Stimulated activated CD4-positive, alpha-beta T cell treated with anti-CD3 and anti-CD28 coated beads, Interleukin-12 subunit alpha, Interleukin-12 subunit beta, amount 100 ng/mL, for 24 hours (primary cell): ENCODE measurements at regions not wholly inside any gene's neighbourhood (a gene's known extent, or its start where the extent isn't known, plus 50 kb on each side); places are given as distances from the start of the nearest gene placed in this dataset.
A peak's percentile ranks its signal among the peaks of the same experiment; 100 is the strongest.

ENCODE experiments used
- DNase-seq, 2 experiments: peaks; one replicate each; pipeline ENCODE4 v3.0.0-alpha.2; 2020; ENCODE audit warnings: low read depth in 2 of 2

- DNase-seq, result no peak
These were observed 82.8 kb upstream of the HAAO start for GRCh38 chr2:42874949-42875801.

DNA sequence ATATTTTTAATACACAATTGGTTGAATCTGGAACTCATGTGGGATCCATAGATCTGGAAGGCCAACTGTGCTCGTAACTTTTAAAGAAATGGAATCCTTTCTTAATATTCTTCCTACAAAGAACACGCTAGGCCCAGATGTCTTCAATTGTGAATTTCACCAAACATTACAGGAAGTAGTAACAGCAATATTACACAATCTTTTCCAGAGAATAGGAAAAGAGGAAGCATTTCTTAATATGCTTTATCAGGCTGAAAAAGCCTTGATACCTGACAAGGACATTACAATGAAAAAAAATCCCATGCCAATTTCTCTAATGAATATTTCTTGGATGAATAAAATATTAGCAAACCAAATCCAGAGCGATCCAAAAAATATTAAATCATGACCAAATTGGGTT is 80.3 kb upstream of the HAAO start:
- DNase-seq, result no peak

DNA sequence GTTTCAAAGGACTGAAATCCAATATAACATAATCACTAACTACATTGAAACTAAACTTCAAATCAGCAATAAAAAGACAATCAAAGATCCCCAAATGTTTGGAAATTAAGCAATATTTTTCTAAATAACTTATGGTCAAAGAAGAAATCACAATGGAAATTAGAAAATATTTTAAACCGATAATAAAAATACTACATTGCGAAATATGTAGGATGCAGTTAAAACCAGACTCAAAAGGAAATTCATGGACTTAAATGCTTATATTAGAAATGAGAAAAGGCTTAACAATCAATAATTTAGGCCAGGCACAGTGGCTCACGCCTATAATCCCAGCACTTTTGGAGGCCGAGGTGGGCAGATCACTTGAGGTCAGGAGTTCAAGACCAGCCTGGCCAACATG is 79.0 kb upstream of the HAAO start:
- DNase-seq, result no peak

GRCh38 chr2:42868874-42869273 is 76.5 kb upstream of the HAAO start:
- DNase-seq, result no peak

DNA sequence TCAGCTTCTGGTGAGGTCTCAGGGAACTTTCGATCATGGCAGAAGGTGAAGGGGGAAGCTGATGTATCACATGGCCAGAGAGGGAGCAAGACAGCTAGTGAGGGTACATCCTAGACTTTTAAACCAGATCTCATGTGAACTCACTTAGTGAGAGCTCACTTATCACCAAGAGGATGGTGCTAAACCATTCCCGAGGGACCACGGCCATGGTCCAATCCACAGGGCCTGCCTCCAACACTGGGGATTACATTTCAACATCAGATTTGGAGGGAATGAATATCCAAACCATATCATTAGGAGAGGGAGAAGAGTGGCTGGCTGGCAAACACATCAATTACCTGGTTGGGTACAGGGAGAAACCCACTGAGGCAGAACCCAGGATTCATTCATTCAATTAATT is 75.7 kb upstream of the HAAO start:
- no peak for DNase-seq

DNA sequence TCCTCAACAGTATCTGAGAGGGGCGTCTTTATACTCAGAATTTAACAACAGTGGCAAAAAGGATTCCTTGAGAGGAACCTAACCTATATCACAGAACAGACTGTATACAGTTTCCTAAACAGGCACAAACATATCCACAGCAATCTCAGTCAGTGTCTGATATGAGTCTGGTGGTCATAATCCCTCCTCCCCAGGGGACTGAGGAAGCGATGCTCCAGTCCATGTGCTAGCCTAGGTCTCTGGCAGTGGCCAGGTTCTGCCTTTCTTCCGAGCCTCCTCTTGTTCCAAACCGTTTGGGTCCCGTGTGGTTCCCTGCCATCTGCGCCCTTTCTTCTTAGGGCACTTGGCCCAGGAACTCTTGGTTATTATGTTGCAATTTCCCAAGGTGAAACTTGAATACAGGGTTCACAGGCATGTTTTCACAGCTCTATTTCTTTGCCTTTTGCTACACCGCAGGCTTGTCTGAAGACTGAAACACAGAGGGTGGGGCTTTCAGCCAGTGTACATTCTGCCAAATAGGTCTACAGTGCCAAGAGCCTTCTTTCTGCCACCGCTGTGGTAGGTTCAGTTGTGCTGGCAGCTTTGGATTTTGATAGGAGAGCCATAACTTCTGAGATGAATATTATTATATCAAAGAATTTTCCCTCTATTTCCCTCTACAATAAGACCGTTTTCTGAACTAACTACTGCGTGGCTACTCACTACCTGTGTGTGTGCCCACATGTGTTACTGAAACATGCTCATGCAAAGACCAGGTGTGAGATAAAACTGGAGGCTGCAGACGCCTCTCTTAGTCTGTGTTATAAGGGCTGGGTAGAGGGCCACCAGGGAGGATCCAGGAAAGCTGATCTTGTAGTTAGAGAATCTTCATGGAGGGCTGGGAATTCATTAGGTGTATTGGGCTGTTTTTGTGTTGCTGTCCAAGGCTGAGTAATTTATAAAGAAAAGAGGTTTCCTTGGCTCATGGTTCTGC is 75.0 kb upstream of the HAAO start:
- no peak for DNase-seq

DNA sequence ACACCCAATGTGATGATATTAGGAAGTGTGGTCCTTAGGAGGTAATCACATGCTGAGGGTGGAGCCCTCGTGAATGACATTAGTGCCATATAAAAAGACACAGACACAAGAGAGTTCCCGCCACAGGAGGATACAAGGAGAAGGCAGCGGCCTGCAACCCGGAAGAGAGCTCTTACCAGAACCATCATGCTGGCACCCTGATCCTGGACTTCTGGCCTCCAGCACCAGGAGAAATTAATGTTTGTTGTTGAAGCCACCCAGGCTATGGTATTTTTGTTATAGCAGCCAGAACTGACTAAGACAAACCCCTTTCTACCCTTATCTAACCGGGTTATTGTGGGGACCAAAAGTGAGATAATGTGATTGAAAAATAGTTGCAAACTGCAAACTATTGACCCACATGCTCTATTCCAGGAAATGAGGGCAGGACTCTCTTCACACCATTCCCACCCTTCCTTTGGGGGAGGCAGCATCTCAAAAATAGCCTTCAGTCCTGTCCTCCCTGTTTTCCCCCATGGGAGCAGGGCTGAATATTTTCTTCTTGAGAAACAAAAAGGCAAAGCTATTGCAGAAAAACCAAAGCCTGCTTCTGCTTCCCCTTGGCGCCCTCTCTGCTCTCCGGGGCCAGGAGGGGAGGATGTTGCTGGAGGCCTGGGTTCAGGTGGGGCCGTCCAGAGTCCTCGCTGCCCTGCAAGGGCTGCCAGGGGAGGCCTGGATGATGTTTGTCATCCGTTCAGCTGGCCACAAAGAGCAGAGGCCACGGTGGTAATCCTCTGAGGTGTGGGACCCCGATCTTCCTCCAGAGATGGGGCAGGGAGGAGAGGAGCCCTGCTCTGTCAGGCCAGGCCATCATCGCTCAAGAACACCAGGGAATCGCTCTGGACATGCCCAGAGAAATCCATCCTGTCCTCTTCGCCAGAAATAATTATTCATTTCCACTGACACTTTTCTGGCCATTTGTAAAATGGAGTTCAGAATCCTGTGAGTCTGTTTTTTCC is 73.8 kb upstream of the HAAO start:
- no peak for DNase-seq

GRCh38 chr2:42864641-42865280 is 72.4 kb upstream of the HAAO start:
- DNase-seq, result no peak

DNA sequence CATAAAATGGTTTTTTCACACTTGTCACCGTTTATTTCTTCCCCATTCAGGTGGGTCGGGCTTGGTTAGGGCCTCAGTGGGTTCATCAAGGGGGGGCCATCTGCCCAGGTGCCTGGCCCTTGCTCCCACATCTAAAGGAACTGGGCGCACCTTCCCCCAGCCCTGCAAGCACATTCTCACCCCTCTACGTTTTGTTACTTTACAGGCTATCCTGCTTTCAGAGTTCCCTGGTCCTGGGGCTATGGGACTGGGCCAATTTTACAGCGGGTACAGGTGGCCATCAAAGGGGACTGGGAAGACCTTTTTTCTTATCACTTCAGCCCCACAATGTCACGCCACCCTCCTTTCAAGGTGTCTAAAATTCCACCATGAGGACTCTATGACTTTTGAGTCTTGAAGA is 71.8 kb upstream of the HAAO start:
- DNase-seq, result no peak

- no peak for DNase-seq
These were observed 71.4 kb upstream of the HAAO start for GRCh38 chr2:42863751-42864150.

- no peak for DNase-seq
These were observed 70.9 kb upstream of the HAAO start for GRCh38 chr2:42863320-42863719.

DNA sequence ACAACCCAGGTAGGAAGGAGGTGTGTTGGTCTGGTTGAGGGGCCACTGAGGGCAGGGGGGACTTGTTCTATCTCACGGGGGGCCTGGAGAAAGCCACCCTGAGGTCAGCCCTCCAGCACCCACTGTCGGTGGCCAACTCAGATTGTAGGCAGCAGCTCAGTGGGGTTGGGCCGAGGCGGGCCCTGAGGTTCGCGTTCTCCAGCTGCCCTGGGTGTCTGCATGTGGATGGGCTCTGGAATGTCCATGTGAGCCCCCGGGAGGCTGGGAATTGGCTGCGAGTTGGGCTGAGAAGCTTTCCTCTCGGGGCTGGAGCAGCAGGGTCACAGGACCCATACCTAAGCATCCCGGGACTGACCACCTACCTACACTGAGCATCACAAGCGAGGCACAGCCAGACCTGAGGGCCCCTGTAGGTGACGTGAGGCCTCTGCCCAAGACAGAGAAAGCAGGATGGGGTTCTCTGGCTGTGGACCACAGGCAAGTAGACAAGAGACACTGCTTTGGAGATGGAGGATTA is 70.3 kb upstream of the HAAO start:
- DNase-seq, result no peak

DNA sequence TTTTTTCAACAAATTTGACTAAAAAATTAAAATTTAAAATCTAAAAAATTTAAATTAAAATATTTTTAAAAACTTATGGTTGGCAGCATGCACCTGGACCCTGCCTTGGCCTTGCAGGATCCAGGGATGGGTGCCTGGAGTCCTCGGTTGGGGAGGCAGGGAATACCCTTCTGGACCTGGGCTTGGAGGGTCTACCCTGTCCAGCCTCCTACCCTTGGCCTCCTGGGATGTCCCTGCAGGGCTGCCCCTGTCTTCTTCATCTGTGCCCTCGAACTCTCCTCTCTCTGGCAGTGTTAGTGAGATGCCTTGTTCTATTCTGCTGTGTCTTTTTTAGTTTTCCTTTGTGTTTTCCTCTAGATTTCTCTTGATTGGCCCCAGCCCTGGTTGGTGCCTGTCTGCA is 68.9 kb upstream of the HAAO start:
- DNase-seq, result no peak

DNA sequence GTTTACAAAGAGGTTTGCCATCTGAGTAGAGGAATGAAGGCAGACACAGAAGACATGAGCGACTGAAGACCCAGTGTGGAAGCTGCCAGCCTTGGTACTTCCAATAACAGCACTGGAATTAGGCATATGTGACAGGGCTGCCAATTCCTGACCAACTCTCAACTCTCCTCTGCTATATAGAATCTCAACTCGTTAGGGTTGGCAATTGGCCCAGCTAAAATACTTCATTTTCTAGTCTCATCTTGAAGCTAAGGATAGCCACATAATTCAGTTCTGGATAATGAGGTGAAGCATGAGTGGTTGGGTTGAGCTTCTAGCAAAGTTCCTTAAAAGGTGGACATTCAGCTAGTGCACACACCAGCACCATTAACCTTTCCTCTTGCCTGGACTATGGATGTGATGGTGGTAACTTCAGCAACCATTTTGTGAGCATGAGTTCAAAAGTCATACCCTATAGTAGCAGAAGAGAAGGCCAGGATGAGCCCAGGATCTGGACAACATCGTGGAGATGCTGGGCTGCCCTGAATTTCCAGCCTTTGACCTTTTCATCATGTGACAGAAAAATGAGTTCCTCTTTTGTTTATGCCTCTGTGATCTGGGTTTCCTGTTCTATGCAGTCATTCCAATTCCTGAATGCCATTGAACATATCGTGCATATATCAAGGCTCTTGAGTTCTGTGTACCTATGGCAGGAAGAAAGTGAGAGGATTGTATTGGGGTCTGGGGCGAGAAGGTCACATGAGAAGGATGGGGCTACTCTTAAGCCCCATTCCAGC is 68.1 kb upstream of the HAAO start:
- DNase-seq, result no peak

GRCh38 chr2:42859791-42860190 is 67.4 kb upstream of the HAAO start:
- DNase-seq, result no peak

- DNase-seq, result peak; percentile 51 to 76
These were observed 66.7 kb upstream of the HAAO start for GRCh38 chr2:42859006-42859552.

DNA sequence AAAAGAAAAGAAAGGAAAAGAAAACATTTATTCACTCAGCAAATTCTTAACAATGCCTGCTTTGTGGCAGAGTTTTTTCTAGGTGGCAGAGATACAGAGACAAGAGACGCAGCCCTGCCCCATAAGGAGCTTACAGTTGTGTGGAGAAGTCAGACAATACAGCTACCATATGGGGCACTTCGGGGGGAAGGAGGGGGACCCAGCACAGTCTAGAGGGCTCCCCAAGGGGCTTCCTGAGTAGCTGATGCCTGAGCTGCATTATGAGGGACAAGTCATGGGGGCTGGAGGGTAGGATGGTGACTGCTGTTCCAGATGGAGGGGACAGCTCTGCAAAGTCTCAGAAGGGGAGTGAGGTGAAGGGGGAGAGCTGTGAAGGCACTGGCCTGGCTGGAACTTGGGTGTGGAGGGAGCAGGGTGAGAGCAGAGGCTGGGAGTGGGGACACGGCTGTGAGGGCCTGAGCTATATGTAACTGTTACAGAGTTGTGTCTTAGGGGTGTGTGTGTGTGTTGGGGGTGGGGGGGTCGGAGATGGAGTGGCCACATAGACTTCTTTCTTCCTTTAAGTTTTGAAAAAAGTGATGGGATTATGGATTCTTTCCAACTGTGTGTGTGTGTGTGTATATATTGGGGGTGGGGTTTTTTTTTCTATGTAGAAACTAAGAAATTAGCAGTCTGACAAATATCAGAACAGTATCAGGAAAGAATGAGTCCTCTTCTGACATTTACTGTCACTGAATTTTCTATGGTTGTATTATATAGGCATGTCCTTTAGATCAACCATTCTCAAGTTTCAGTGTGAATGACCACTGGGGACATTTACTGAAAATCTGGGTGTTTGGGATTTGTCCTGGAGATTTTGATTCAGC is 66.0 kb upstream of the HAAO start:
- no peak for DNase-seq

GRCh38 chr2:42856891-42857632 is 64.7 kb upstream of the HAAO start:
- DNase-seq, result no peak
